OCI-LY1 (cell line): ENCODE measurements at regions not wholly inside any gene's neighbourhood (a gene's known extent, or its start where the extent isn't known, plus 50 kb on each side); places are given as distances from the start of the nearest gene placed in this dataset.

Source experiments
- EZH2 ChIP-seq: fragments of 200-600 bp; sonication (generic), shearing (Covaris generic); IDR thresholded peaks from 2 replicates; pipeline ENCODE4 v1.8.0; 2017; ENCODE audit warnings: borderline replicate concordance, mixed run types, mild to moderate bottlenecking, antibody characterized with exemption, low read length, moderate library complexity, mixed read lengths
- TF ChIP-seq, protein P1 (sequence below): fragments of 200-600 bp; sonication (generic), shearing (Covaris generic); IDR thresholded peaks from 2 replicates; pipeline ENCODE4 v1.5.1; 2017; ENCODE audit warnings: mild to moderate bottlenecking, antibody characterized with exemption, low read length, moderate library complexity, mixed read lengths

DNA sequence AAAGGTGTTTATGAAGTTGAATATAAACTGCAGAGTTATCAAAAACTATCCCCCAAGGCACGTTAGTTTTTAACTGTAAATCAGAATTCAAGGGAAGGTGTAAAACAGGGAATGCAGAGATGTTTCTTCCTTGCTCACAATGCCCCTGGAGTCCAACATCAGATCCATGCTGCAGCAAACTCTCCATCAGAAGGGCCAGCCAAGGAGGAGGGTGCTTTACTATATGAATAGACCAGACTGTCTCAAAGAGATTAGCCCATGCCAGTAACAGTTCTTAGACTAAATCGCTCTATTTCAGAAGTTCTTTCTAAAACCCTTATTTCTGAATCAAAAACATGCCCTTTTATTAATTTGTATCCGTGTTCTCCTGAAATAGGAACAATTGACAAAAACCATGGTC is 362.8 kb upstream of the RPS23 start:
- TF ChIP-seq, protein P1, sequence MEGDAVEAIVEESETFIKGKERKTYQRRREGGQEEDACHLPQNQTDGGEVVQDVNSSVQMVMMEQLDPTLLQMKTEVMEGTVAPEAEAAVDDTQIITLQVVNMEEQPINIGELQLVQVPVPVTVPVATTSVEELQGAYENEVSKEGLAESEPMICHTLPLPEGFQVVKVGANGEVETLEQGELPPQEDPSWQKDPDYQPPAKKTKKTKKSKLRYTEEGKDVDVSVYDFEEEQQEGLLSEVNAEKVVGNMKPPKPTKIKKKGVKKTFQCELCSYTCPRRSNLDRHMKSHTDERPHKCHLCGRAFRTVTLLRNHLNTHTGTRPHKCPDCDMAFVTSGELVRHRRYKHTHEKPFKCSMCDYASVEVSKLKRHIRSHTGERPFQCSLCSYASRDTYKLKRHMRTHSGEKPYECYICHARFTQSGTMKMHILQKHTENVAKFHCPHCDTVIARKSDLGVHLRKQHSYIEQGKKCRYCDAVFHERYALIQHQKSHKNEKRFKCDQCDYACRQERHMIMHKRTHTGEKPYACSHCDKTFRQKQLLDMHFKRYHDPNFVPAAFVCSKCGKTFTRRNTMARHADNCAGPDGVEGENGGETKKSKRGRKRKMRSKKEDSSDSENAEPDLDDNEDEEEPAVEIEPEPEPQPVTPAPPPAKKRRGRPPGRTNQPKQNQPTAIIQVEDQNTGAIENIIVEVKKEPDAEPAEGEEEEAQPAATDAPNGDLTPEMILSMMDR = no peak
- TF ChIP-seq EZH2 = no peak
